SK-N-SH (cell line): ENCODE measurements at regions not wholly inside any gene's neighbourhood (a gene's known extent, or its start where the extent isn't known, plus 50 kb on each side); places are given as distances from the start of the nearest gene placed in this dataset.

ENCODE experiments used
- CTCF ChIA-PET: fragments of 300-600, 350-600 bp; formaldehyde crosslinking; extraction: SDS; loops from one replicate; lab custom pipeline; 2021; lab: Yijun Ruan, JAX
- POLR2A ChIA-PET: fragments of 350-600 bp; sonication (Branson Sonifier 250); formaldehyde crosslinking; extraction: SDS; loops from one replicate; lab custom pipeline; 2020; ENCODE audit warnings: antibody characterized with exemption, inconsistent platforms; lab: Yijun Ruan, JAX
- DNase-seq: peaks from one replicate; pipeline ENCODE4 v3.0.0; 2012
- H2AFZ ChIP-seq: fragments of 200-600 bp; sonication (generic); 2 replicates; pipeline ENCODE4 v1.8.1; 2016; ENCODE audit warnings: antibody characterized with exemption, mild to moderate bottlenecking, low read depth
- H3F3A ChIP-seq: fragments of 200-600 bp; sonication (generic); replicated peaks from 2 replicates; pipeline ENCODE3; 2016; ENCODE audit warnings: antibody characterized with exemption, mild to moderate bottlenecking; ENCODE audit not compliant: insufficient read depth
- H3K27ac ChIP-seq, 2 experiments: fragments of 200-500 bp in 1 of 2; fragments of 200-600 bp in 1 of 2; sonication (Bioruptor generic) in 1 of 2; sonication (generic), shearing (Covaris generic) in 1 of 2; 2 replicates each; pipeline versions ENCODE4 v1.5.1 to v1.6.1; 2014 to 2016; ENCODE audit warnings: low read depth in 2 of 2, inconsistent platforms in 1 of 2, low read length in 1 of 2, mild to moderate bottlenecking in 1 of 2, mixed read lengths in 1 of 2
- H3K27me3 ChIP-seq: fragments of 200-600 bp; sonication (generic), shearing (Covaris generic); 2 replicates; pipeline ENCODE4 v1.6.1; 2016; ENCODE audit warnings: mixed run types; ENCODE audit not compliant: insufficient read depth
- H3K36me3 ChIP-seq, 2 experiments: fragments of 200-500 bp in 1 of 2; fragments of 200-600 bp in 1 of 2; sonication (Bioruptor generic) in 1 of 2; sonication (generic) in 1 of 2; replicated peaks in 1 of 2; 2 replicates each; pipeline versions ENCODE3 to v1.5.1; 2014 to 2016; ENCODE audit warnings: low read length in 1 of 2, mild to moderate bottlenecking in 1 of 2; ENCODE audit not compliant: insufficient read depth in 2 of 2, control insufficient read depth in 1 of 2
- H3K4me1 ChIP-seq, 2 experiments: fragments of 200-500 bp in 1 of 2; fragments of 200-600 bp in 1 of 2; sonication (Bioruptor generic) in 1 of 2; sonication (generic), shearing (Covaris generic) in 1 of 2; 2 replicates each; pipeline versions ENCODE4 v1.5.1 to v1.6.1; 2014 to 2016; ENCODE audit warnings: low read depth in 1 of 2, low read length in 1 of 2, mixed run types in 1 of 2; ENCODE audit not compliant: insufficient read depth in 2 of 2, control insufficient read depth in 1 of 2
- H3K4me2 ChIP-seq: fragments of 200-600 bp; sonication (generic), shearing (Covaris generic); 2 replicates; pipeline ENCODE4 v1.6.1; 2017; ENCODE audit warnings: mixed run types
- H3K4me3 ChIP-seq, 2 experiments: fragments of 200-500 bp in 1 of 2; fragments of 200-600 bp in 1 of 2; sonication (Bioruptor generic) in 1 of 2; sonication (generic), shearing (Covaris generic) in 1 of 2; 2 replicates each; pipeline versions ENCODE4 v1.5.1 to v1.8.1; 2014 to 2016; ENCODE audit warnings: low read depth in 2 of 2, inconsistent platforms in 1 of 2, low read length in 1 of 2, mild to moderate bottlenecking in 1 of 2, mixed read lengths in 1 of 2, moderate library complexity in 1 of 2
- H3K79me2 ChIP-seq: fragments of 200-600 bp; sonication (generic); 2 replicates; pipeline ENCODE4 v1.8.1; 2017; ENCODE audit warnings: mild to moderate bottlenecking; ENCODE audit not compliant: insufficient read depth
- H3K9ac ChIP-seq: fragments of 200-600 bp; sonication (generic); 2 replicates; pipeline ENCODE4 v1.6.1; 2017; ENCODE audit warnings: mixed run types
- H3K9me2 ChIP-seq: fragments of 200-600 bp; sonication (generic); 2 replicates; pipeline ENCODE4 v1.6.1; 2017; ENCODE audit warnings: mixed run types
- H3K9me3 ChIP-seq: fragments of 200-600 bp; sonication (generic); 2 replicates; pipeline ENCODE4 v1.6.1; 2017; ENCODE audit warnings: mixed run types, mild to moderate bottlenecking, moderate library complexity
- H4K20me1 ChIP-seq: fragments of 200-600 bp; sonication (generic); 2 replicates; pipeline ENCODE4 v1.6.1; 2017; ENCODE audit warnings: mild to moderate bottlenecking, mixed run types; ENCODE audit not compliant: insufficient read depth
- EZH2phosphoT487 ChIP-seq: fragments of 200-600 bp; sonication (generic); IDR thresholded peaks from 2 replicates; pipeline ENCODE4 v1.6.1; 2017; ENCODE audit warnings: low read depth, mixed run types, mild to moderate bottlenecking, antibody characterized with exemption, moderate library complexity, borderline replicate concordance
- FOSL2 ChIP-seq: IDR thresholded peaks from 2 replicates; pipeline ENCODE4 v1.4.0; 2012; ENCODE audit warnings: low read depth, mild to moderate bottlenecking, moderate library complexity, borderline replicate concordance
- IRF3 ChIP-seq: fragments of 150-350 bp; IDR thresholded peaks from 2 replicates; pipeline ENCODE4 v1.6.1; 2016; ENCODE audit warnings: mild to moderate bottlenecking, low read depth, low read length
- MAX ChIP-seq: IDR thresholded peaks from 2 replicates; pipeline ENCODE4 v1.4.0; 2012; ENCODE audit warnings: low read depth
- MEF2A ChIP-seq: IDR thresholded peaks from 2 replicates; pipeline ENCODE4 v1.4.0; 2012; ENCODE audit warnings: low read depth, borderline replicate concordance
- MXI1 ChIP-seq: IDR thresholded peaks from 2 replicates; pipeline ENCODE4 v1.6.1; 2012; ENCODE audit warnings: mild to moderate bottlenecking, low read depth, low read length, improper control_type of control experiment
- NFIC ChIP-seq: IDR thresholded peaks from 2 replicates; pipeline ENCODE4 v1.4.0; 2012; ENCODE audit warnings: borderline replicate concordance
- RCOR1 ChIP-seq: fragments of 150-350 bp; IDR thresholded peaks from 2 replicates; pipeline ENCODE4 v1.6.1; 2017; ENCODE audit warnings: antibody characterized with exemption, low read length
- RFX5 ChIP-seq: IDR thresholded peaks from 2 replicates; pipeline ENCODE4 v1.6.1; 2012; ENCODE audit warnings: mild to moderate bottlenecking, improper control_type of control experiment, low read length
- TAF1 ChIP-seq: IDR thresholded peaks from 2 replicates; pipeline ENCODE4 v1.6.1; 2012; ENCODE audit warnings: low read depth, mild to moderate bottlenecking, low read length, moderate library complexity, borderline replicate concordance
- TCF12 ChIP-seq: IDR thresholded peaks from 2 replicates; pipeline ENCODE4 v1.4.0; 2012
- ZBTB33 ChIP-seq: IDR thresholded peaks from 2 replicates; pipeline ENCODE4 v1.4.0; 2012; ENCODE audit warnings: low read depth, borderline replicate concordance
- WGBS: methylation state at CpG from one replicate; pipeline ENCODE4 v1.1.6; 2017; ENCODE audit warnings: low lambda C conversion rate; 5-methylcytosine and 5-hydroxymethylcytosine counted together

GRCh38 chr7:45256775-45257174, 99.2 kb downstream of the RAMP3 start:
- H2AFZ ChIP-seq: no peak overlapping the region
- TF ChIP-seq FOSL2: no peak
- TF ChIP-seq, all 33 proteins: peak for 0
- no peak for DNase-seq
- no peaks in the 10 kb centered on the region for H3K36me3 ChIP-seq
- no peaks in the 10 kb centered on the region for H4K20me1 ChIP-seq
- no peaks in the 10 kb centered on the region for H3K9me2 ChIP-seq
- no peak overlapping the region for H3K27ac ChIP-seq
- CTCF ChIA-PET: interaction anchor here (0.8 to 6.6 kb wide), 3 partner anchors 8 to 104 kb away, joined by 4 to 201 read pairs (median 18); partner anchors contain the start of gene RAMP3
- no peak overlapping the region for H3K4me2 ChIP-seq
- POLR2A ChIA-PET: no interaction called here
- H3K27me3 ChIP-seq: peaks cover 13% of the 10 kb centered on the region; the same call in 1 of the 2 replicates
- no peak overlapping the region for H3K4me3 ChIP-seq
- no peaks in the 10 kb centered on the region for H3K9me3 ChIP-seq
- H3K9ac ChIP-seq: no peak overlapping the region
- WGBS: 0% methylated on average over 2 of the region's 2 CpGs
- H3F3A ChIP-seq: no peaks in the 10 kb centered on the region
- H3K4me1 ChIP-seq: peaks cover 0 to 11% of the 10 kb centered on the region in 2 experiments; a peak in 1 of 4 replicates
- H3K79me2 ChIP-seq: no peaks in the 10 kb centered on the region

GRCh38 chr7:45257284-45257683, 99.7 kb downstream of the RAMP3 start:
- no peak overlapping the region for H3K4me3 ChIP-seq
- TF ChIP-seq MAX (no peak), MXI1 (no peak), NFIC (no peak), RCOR1 (no peak)
- peaks cover 13% of the 10 kb centered on the region; the same call in 1 of the 2 replicates for H3K27me3 ChIP-seq
- H2AFZ ChIP-seq: no peak overlapping the region
- H3K9ac ChIP-seq: no peak overlapping the region
- H3K9me2 ChIP-seq: no peaks in the 10 kb centered on the region
- no peaks in the 10 kb centered on the region for H3K36me3 ChIP-seq
- no peaks in the 10 kb centered on the region for H3F3A ChIP-seq
- no peaks in the 10 kb centered on the region for H3K9me3 ChIP-seq
- peaks cover 0 to 11% of the 10 kb centered on the region in 2 experiments; a peak in 1 of 4 replicates for H3K4me1 ChIP-seq
- no peak overlapping the region for H3K4me2 ChIP-seq
- CTCF ChIA-PET: interaction anchor here (0.8 to 6.6 kb wide), 3 partner anchors 8 to 105 kb away, joined by 4 to 201 read pairs (median 18); partner anchors contain the start of gene RAMP3
- H4K20me1 ChIP-seq: no peaks in the 10 kb centered on the region
- no peak overlapping the region for H3K27ac ChIP-seq
- no peak for DNase-seq
- no peaks in the 10 kb centered on the region for H3K79me2 ChIP-seq
- POLR2A ChIA-PET: no interaction called here

- H3F3A ChIP-seq: no peaks in the 10 kb centered on the region
- peaks cover 0 to 11% of the 10 kb centered on the region in 2 experiments; a peak in 1 of 4 replicates for H3K4me1 ChIP-seq
- DNase-seq: peak; percentile 25
- no peaks in the 10 kb centered on the region for H3K9me3 ChIP-seq
- no peaks in the 10 kb centered on the region for H3K36me3 ChIP-seq
- H3K4me3 ChIP-seq: no peak overlapping the region
- H3K9ac ChIP-seq: no peak overlapping the region
- H4K20me1 ChIP-seq: no peaks in the 10 kb centered on the region
- H3K9me2 ChIP-seq: no peaks in the 10 kb centered on the region
- H3K27ac ChIP-seq: no peak overlapping the region
- 38% methylated on average over 5 of the region's 5 CpGs for WGBS
- POLR2A ChIA-PET: no interaction called here
- peaks cover 13% of the 10 kb centered on the region; the same call in 1 of the 2 replicates for H3K27me3 ChIP-seq
- H2AFZ ChIP-seq: no peak overlapping the region
- H3K79me2 ChIP-seq: no peaks in the 10 kb centered on the region
- CTCF ChIA-PET: interaction anchor here (0.8 to 6.6 kb wide), 36 partner anchors 7 to 596 kb away, joined by 3 to 201 read pairs (median 8); partner anchors contain the start of gene RAMP3
- no peak overlapping the region for H3K4me2 ChIP-seq
- TF ChIP-seq IRF3: no peak
- no peak for TF ChIP-seq NFIC
- no peak for TF ChIP-seq TCF12
- no peak for TF ChIP-seq MXI1
- TF ChIP-seq RFX5: no peak
- no peak for TF ChIP-seq EZH2phosphoT487
- TF ChIP-seq MAX: no peak
- no peak for TF ChIP-seq TAF1
- TF ChIP-seq ZBTB33: no peak
- no peak for TF ChIP-seq MEF2A
Measured at GRCh38 chr7:45258533-45259226, 101.1 kb downstream of the RAMP3 start.
